ENCODE measurements at regions not wholly inside any gene's neighbourhood (a gene's known extent, or its start where the extent isn't known, plus 50 kb on each side); places are given as distances from the start of the nearest gene placed in this dataset.

DNA sequence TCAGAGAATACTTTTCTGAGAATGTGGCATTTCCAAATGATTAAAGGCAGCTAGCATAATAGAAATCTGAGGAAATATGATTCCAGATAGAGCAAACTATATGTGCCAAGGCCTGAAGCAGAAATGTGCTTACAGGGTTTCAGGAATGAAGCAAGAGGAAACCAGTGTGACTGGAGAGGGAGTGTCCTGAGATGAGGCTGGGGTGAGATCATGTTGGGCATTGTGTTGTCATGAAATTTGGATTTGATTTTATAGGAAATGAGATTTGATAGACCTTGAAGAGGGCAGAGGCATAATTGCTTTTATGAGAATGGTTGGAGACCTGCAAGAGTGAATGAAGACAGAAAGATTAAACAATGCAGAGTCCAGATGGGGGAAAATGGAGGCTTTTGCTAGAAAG is 338.1 kb upstream of the SNX7 start:
- peak overlapping the region; percentile 42; the same call in 1 of the 2 replicates for H3K9ac ChIP-seq

DNA sequence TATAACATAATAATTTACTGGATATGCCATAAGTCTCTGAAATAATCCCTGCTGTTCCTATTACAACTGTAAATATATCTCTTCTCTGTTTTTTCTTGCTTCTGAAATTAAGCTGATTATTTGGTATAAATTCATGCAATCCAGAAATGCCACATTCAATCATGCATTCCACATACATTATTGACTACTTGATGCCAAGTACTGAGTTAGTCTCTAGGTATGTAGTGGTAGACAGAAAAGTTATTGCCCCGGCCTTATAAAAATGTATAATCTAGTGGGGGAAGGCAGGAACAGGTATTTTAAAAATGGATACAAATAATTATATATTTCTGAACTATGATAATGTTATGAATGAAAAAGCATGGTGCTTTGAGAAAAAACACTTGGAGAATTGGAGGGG is 338.6 kb upstream of the SNX7 start:
- H3K79me2 ChIP-seq (ENCODE audit: insufficient read depth), result no peaks in the 10 kb centered on the region
- no peaks in the 10 kb centered on the region for H3K27me3 ChIP-seq (ENCODE audit: insufficient read depth)
- H3K9me2 ChIP-seq, result no peaks in the 10 kb centered on the region
- H3K36me3 ChIP-seq (replicated peaks in 1 of 2; ENCODE audit: control insufficient read depth in 1 of 2, insufficient read depth in 2 of 2, low read length in 1 of 2), result no peaks in the 10 kb centered on the region
- H3K9me3 ChIP-seq, result peaks cover 5% of the 10 kb centered on the region; the same call in 1 of the 2 replicates
- peak overlapping the region in 1 of 2 experiments; percentile 3; a peak in 1 of 4 replicates for H3K4me3 ChIP-seq (ENCODE audit: low read depth in 2 of 2, low read length in 1 of 2)
- H2AFZ ChIP-seq (ENCODE audit: low read depth), result 0 out of 2 replicates have a peak overlapping the region, but pooled peaks have one; percentile 18
- H3K4me2 ChIP-seq, result peak overlapping the region; percentile 48
- peaks cover 4 to 55% of the 10 kb centered on the region in 2 experiments; a peak in 2 of 4 replicates for H3K4me1 ChIP-seq (ENCODE audit: control insufficient read depth in 1 of 2, insufficient read depth in 2 of 2, low read depth in 1 of 2, low read length in 1 of 2)
- H3K27ac ChIP-seq (ENCODE audit: low read depth in 2 of 2, low read length in 1 of 2), result peak overlapping the region; percentile 82 to 87; a peak in 3 of 4 replicates
- H3F3A ChIP-seq (replicated peaks; ENCODE audit: insufficient read depth), result peaks cover 51% of the 10 kb centered on the region
- TF ChIP-seq, protein P1, sequence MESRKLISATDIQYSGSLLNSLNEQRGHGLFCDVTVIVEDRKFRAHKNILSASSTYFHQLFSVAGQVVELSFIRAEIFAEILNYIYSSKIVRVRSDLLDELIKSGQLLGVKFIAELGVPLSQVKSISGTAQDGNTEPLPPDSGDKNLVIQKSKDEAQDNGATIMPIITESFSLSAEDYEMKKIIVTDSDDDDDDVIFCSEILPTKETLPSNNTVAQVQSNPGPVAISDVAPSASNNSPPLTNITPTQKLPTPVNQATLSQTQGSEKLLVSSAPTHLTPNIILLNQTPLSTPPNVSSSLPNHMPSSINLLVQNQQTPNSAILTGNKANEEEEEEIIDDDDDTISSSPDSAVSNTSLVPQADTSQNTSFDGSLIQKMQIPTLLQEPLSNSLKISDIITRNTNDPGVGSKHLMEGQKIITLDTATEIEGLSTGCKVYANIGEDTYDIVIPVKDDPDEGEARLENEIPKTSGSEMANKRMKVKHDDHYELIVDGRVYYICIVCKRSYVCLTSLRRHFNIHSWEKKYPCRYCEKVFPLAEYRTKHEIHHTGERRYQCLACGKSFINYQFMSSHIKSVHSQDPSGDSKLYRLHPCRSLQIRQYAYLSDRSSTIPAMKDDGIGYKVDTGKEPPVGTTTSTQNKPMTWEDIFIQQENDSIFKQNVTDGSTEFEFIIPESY (IDR thresholded peaks at IDR 0.05; ENCODE audit: borderline replicate concordance, low read depth), result no peak
- TF ChIP-seq, protein P2, sequence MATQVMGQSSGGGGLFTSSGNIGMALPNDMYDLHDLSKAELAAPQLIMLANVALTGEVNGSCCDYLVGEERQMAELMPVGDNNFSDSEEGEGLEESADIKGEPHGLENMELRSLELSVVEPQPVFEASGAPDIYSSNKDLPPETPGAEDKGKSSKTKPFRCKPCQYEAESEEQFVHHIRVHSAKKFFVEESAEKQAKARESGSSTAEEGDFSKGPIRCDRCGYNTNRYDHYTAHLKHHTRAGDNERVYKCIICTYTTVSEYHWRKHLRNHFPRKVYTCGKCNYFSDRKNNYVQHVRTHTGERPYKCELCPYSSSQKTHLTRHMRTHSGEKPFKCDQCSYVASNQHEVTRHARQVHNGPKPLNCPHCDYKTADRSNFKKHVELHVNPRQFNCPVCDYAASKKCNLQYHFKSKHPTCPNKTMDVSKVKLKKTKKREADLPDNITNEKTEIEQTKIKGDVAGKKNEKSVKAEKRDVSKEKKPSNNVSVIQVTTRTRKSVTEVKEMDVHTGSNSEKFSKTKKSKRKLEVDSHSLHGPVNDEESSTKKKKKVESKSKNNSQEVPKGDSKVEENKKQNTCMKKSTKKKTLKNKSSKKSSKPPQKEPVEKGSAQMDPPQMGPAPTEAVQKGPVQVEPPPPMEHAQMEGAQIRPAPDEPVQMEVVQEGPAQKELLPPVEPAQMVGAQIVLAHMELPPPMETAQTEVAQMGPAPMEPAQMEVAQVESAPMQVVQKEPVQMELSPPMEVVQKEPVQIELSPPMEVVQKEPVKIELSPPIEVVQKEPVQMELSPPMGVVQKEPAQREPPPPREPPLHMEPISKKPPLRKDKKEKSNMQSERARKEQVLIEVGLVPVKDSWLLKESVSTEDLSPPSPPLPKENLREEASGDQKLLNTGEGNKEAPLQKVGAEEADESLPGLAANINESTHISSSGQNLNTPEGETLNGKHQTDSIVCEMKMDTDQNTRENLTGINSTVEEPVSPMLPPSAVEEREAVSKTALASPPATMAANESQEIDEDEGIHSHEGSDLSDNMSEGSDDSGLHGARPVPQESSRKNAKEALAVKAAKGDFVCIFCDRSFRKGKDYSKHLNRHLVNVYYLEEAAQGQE (IDR thresholded peaks at IDR 0.05; ENCODE audit: low read depth, low read length), result no peak
- TF ChIP-seq POLR2AphosphoS5 (IDR thresholded peaks at IDR 0.05; ENCODE audit: low read depth, low read length) (no peak), TEAD4 (IDR thresholded peaks at IDR 0.05; ENCODE audit: borderline replicate concordance, insufficient read depth) (peak; percentile 68; the same call in 1 of the 2 replicates), EP300 (IDR thresholded peaks at IDR 0.05; ENCODE audit: borderline replicate concordance in 1 of 2, low read depth in 1 of 2, low read length in 1 of 2) (peak; percentile 16 to 68; a peak in 2 of 4 replicates), RXRA (IDR thresholded peaks at IDR 0.05; ENCODE audit: borderline replicate concordance, low read depth) (no peak), MXI1 (IDR thresholded peaks at IDR 0.05; ENCODE audit: low read depth, low read length) (no peak), NFIC (IDR thresholded peaks at IDR 0.05; ENCODE audit: borderline replicate concordance) (peak; percentile 87), SMC3 (IDR thresholded peaks at IDR 0.05; ENCODE audit: low read depth, low read length) (no peak), JUND (IDR thresholded peaks at IDR 0.05) (peak; percentile 68), MEF2A (IDR thresholded peaks at IDR 0.05; ENCODE audit: borderline replicate concordance, low read depth) (peak; percentile 46; the same call in 1 of the 2 replicates), FOSL2 (IDR thresholded peaks at IDR 0.05; ENCODE audit: borderline replicate concordance, low read depth) (peak; percentile 21; the same call in 1 of the 2 replicates)
- TF ChIP-seq, protein P3, sequence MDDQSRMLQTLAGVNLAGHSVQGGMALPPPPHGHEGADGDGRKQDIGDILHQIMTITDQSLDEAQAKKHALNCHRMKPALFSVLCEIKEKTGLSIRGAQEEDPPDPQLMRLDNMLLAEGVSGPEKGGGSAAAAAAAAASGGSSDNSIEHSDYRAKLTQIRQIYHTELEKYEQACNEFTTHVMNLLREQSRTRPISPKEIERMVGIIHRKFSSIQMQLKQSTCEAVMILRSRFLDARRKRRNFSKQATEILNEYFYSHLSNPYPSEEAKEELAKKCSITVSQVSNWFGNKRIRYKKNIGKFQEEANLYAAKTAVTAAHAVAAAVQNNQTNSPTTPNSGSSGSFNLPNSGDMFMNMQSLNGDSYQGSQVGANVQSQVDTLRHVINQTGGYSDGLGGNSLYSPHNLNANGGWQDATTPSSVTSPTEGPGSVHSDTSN (IDR thresholded peaks at IDR 0.05), result peak; percentile 85
- TF ChIP-seq, protein P4, sequence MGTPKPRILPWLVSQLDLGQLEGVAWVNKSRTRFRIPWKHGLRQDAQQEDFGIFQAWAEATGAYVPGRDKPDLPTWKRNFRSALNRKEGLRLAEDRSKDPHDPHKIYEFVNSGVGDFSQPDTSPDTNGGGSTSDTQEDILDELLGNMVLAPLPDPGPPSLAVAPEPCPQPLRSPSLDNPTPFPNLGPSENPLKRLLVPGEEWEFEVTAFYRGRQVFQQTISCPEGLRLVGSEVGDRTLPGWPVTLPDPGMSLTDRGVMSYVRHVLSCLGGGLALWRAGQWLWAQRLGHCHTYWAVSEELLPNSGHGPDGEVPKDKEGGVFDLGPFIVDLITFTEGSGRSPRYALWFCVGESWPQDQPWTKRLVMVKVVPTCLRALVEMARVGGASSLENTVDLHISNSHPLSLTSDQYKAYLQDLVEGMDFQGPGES (IDR thresholded peaks at IDR 0.05; ENCODE audit: low read depth, low read length), result no peak
- POLR2A ChIA-PET, result no interaction called here
- CTCF ChIA-PET, result no interaction called here
- no peak for DNase-seq
- H3K9ac ChIP-seq, result peak overlapping the region; percentile 42; the same call in 1 of the 2 replicates
- WGBS (ENCODE audit: low lambda C conversion rate), result 14% methylated on average over 1 of the region's 1 CpG
- H4K20me1 ChIP-seq (ENCODE audit: insufficient read depth), result no peaks in the 10 kb centered on the region

More for the DNA sequence above, 338.1 kb upstream of the SNX7 start:
- CTCF ChIA-PET, result no interaction called here
- Histone ChIP-seq H4K20me1 (ENCODE audit: insufficient read depth) (no peaks in the 10 kb centered on the region), H3K4me1 (ENCODE audit: control insufficient read depth in 1 of 2, insufficient read depth in 2 of 2, low read depth in 1 of 2, low read length in 1 of 2) (peaks cover 4 to 59% of the 10 kb centered on the region in 2 experiments; a peak in 2 of 4 replicates), H3K27me3 (ENCODE audit: insufficient read depth) (no peaks in the 10 kb centered on the region), H3K9me2 (no peaks in the 10 kb centered on the region), H3K9me3 (peaks cover 5% of the 10 kb centered on the region; the same call in 1 of the 2 replicates), H3F3A (replicated peaks; ENCODE audit: insufficient read depth) (peaks cover 51% of the 10 kb centered on the region), H3K27ac (ENCODE audit: low read depth in 2 of 2, low read length in 1 of 2) (peak overlapping the region; percentile 82 to 87; a peak in 3 of 4 replicates), H3K4me2 (peak overlapping the region; percentile 48), H3K36me3 (replicated peaks in 1 of 2; ENCODE audit: control insufficient read depth in 1 of 2, insufficient read depth in 2 of 2, low read length in 1 of 2) (no peaks in the 10 kb centered on the region), H3K79me2 (ENCODE audit: insufficient read depth) (no peaks in the 10 kb centered on the region), H3K4me3 (ENCODE audit: low read depth in 2 of 2, low read length in 1 of 2) (peak overlapping the region in 1 of 2 experiments; percentile 3; a peak in 2 of 4 replicates), H2AFZ (ENCODE audit: low read depth) (peak overlapping the region; percentile 18; the same call in 1 of the 2 replicates)
- no peak for DNase-seq
- TF ChIP-seq POLR2AphosphoS5 (IDR thresholded peaks at IDR 0.05; ENCODE audit: low read depth, low read length) (peak; percentile 12; the same call in 1 of the 2 replicates), TCF12 (IDR thresholded peaks at IDR 0.05) (peak; percentile 14; the same call in 1 of the 2 replicates), YY1 (IDR thresholded peaks at IDR 0.05; ENCODE audit: low read depth) (no peak), JUND (IDR thresholded peaks at IDR 0.05) (0 out of 2 replicates have a peak, but pooled peaks have one; percentile 0)
- TF ChIP-seq, protein P5, sequence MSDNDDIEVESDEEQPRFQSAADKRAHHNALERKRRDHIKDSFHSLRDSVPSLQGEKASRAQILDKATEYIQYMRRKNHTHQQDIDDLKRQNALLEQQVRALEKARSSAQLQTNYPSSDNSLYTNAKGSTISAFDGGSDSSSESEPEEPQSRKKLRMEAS (IDR thresholded peaks at IDR 0.05; ENCODE audit: low read depth), result peak; percentile 13; the same call in 1 of the 2 replicates
- POLR2A ChIA-PET, result no interaction called here
